A549 (cell line): ENCODE measurements at regions not wholly inside any gene's neighbourhood (a gene's known extent, or its start where the extent isn't known, plus 50 kb on each side); places are given as distances from the start of the nearest gene placed in this dataset.

ENCODE experiments used
- CHD2 ChIP-seq: fragments of 150-350 bp; IDR thresholded peaks from 2 replicates; pipeline ENCODE4 v1.6.1; 2014; ENCODE audit warnings: low read length; ENCODE audit not compliant: partially characterized antibody
- POLR2A ChIP-seq: IDR thresholded peaks from 2 replicates; pipeline ENCODE4 v1.6.1; 2012; ENCODE audit warnings: mild to moderate bottlenecking, low read length
- REST ChIP-seq: fragments of 200-600 bp; sonication (generic); IDR thresholded peaks from 2 replicates; pipeline ENCODE4 v1.6.1; 2016; ENCODE audit warnings: antibody characterized with exemption, mild to moderate bottlenecking, moderate library complexity

DNA sequence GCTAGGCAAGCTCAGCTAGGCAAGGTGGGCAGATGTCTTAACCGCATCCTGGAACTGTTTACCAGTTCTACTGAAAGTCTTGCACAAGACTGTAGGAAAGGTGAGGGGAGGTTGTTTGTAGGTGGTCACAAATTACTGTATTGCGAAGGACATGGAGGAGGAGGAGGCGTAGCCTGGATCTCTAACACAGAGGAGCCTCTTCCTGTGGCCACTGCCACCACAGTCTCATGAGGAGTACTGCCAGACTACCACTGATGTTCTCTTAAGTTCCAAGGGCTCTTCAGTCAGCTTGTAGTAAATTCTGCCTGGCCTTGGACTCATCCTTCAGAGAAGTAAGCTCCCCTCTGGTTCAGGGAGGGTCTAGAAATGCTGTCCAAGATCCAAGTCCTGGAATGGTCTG is 258.6 kb downstream of the FAT4 start:
- TF ChIP-seq CHD2 (no peak), POLR2A (no peak), REST (no peak)
